ENCODE measurements at regions not wholly inside any gene's neighbourhood (a gene's known extent, or its start where the extent isn't known, plus 50 kb on each side); places are given as distances from the start of the nearest gene placed in this dataset.

DNA sequence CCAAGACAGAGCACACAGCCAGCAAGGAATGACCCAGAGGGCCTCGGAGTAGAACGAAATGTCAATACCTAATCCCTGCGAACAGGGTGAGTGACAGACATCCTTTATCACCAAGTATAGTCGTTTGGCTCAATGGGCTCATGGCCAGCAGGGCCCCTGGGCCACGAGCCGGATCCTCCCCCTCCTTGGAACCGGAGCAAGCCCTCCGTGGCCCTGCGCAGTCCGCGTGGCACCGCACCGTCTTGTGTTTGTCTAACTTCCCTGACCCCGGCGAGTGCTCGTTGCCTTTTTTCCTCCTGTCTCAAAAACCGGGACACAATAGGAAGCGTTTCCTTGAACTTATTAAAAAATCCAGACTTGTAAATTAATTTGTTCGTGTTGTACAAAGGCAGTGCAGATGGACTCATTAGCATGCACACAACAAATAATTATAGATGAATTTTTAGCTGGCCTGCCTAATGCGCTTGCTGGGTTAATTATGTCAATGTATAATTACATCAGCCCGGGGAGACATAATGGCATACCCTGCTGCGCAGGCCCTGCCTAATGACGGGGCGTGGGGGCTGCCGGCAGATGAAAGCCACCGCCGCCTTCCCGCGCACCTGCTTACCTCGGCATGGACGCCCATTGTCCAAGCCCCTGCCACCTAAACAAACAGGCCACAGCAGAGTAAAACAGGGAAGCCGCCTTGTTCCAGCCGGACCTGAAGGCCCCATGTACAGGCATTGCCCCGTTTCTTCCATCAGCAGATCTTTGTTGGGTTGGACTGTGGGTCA is 81.6 kb downstream of the PHETA1 start:
- 63 to 68% methylated on average over 12 to 34 of the region's 34 CpGs for WGBS, 2 donors (ENCODE audit: low coverage in 1 of 2)
- intact Hi-C loops (cut with DNase I; ENCODE audit: low total_unique reads), result no loop called here
- DNase-seq, result no peak

DNA sequence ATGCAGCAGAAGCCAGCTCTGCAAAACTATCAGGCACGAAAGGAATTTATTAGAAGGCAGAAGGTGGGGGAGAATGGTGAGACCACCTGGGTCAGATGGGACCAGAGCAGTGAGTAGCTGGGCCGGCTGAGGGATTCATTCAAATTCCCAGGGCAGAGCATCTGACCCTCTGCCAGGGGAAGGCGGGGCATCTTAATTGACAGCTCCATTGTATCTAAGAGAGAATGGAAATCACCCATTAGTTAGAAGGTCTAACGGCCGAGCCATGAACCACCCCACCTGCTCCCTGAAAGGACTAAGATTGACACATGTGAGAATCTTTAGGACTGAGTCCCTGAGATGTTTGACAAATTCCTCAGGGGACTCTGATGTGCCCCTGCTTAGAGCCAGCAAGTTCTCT is 83.7 kb downstream of the PHETA1 start:
- no peak overlapping the region for H3K4me3 ChIP-seq
- H3K4me1 ChIP-seq, result no peaks in the 10 kb centered on the region
- H3K27ac ChIP-seq, result no peak overlapping the region
- TF ChIP-seq, protein P1, sequence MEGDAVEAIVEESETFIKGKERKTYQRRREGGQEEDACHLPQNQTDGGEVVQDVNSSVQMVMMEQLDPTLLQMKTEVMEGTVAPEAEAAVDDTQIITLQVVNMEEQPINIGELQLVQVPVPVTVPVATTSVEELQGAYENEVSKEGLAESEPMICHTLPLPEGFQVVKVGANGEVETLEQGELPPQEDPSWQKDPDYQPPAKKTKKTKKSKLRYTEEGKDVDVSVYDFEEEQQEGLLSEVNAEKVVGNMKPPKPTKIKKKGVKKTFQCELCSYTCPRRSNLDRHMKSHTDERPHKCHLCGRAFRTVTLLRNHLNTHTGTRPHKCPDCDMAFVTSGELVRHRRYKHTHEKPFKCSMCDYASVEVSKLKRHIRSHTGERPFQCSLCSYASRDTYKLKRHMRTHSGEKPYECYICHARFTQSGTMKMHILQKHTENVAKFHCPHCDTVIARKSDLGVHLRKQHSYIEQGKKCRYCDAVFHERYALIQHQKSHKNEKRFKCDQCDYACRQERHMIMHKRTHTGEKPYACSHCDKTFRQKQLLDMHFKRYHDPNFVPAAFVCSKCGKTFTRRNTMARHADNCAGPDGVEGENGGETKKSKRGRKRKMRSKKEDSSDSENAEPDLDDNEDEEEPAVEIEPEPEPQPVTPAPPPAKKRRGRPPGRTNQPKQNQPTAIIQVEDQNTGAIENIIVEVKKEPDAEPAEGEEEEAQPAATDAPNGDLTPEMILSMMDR (IDR thresholded peaks at IDR 0.05), result no peak
- TF ChIP-seq POLR2AphosphoS5 (IDR thresholded peaks at IDR 0.05) (no peak), POLR2A (IDR thresholded peaks at IDR 0.05) (no peak), EP300 (IDR thresholded peaks at IDR 0.05; ENCODE audit: low read depth) (no peak)
- in situ Hi-C loops (cut with MboI; ENCODE audit: low pct_ligation_motif_present in 1 of 4, low pct_unique_long_range_greater_than_20kb in 1 of 4, low sequenced_read_pairs in 3 of 4), result no loop called here
- no peak for DNase-seq
- intact Hi-C loops (cut with DNase I; ENCODE audit: low total_unique reads), result no loop called here
- H3K27me3 ChIP-seq, result peaks cover 4% of the 10 kb centered on the region
- WGBS, 2 donors (ENCODE audit: low coverage in 1 of 2), result 75 to 78% methylated on average over 1 to 5 of the region's 5 CpGs
- H3K9me3 ChIP-seq, result peaks cover 0 to 3% of the 10 kb centered on the region in 2 donors
- H3K36me3 ChIP-seq, result no peaks in the 10 kb centered on the region

More for the DNA sequence above, 81.6 kb downstream of the PHETA1 start:
- H3K27ac ChIP-seq, result no peak overlapping the region
- H3K27me3 ChIP-seq, result no peaks in the 10 kb centered on the region
- TF ChIP-seq, protein P1 (IDR thresholded peaks at IDR 0.05), result no peak
- no peak for TF ChIP-seq POLR2AphosphoS5 (IDR thresholded peaks at IDR 0.05)
- no peak for TF ChIP-seq POLR2A (IDR thresholded peaks at IDR 0.05)
- no peak for TF ChIP-seq EP300 (IDR thresholded peaks at IDR 0.05; ENCODE audit: low read depth)
- no peaks in the 10 kb centered on the region for H3K36me3 ChIP-seq
- in situ Hi-C loops (cut with MboI; ENCODE audit: low pct_ligation_motif_present in 1 of 4, low pct_unique_long_range_greater_than_20kb in 1 of 4, low sequenced_read_pairs in 3 of 4), result no loop called here
- no peak overlapping the region for H3K4me3 ChIP-seq
- H3K4me1 ChIP-seq, result no peaks in the 10 kb centered on the region
- H3K9me3 ChIP-seq, result no peaks in the 10 kb centered on the region

DNA sequence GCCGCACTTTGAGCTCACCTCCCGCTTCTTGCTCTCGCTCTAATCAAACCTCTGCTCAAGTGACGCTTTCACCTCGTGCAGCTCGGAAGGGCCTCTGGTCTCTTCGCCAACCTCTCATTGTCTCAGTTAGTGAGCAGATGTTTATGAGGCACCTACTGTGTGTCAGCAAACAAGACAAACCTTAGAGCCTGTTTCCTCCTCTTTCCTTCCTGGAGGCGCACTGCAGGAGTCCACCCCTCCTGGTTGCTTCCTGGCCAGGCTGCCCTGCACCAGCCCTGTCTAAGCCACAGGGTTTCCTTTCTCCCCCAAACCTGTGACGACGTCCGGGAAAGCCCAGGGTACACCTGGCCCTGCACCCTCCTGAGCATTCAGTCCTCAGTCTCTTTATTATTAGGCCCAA is 84.2 kb downstream of the PHETA1 start:
- H3K9me3 ChIP-seq, result peaks cover 0 to 3% of the 10 kb centered on the region in 2 donors
- TF ChIP-seq EP300 (IDR thresholded peaks at IDR 0.05; ENCODE audit: low read depth) (no peak), POLR2A (IDR thresholded peaks at IDR 0.05) (no peak), POLR2AphosphoS5 (IDR thresholded peaks at IDR 0.05) (no peak)
- TF ChIP-seq, protein P1 (IDR thresholded peaks at IDR 0.05), result no peak
- intact Hi-C loops (cut with DNase I; ENCODE audit: low total_unique reads), result no loop called here
- no peaks in the 10 kb centered on the region for H3K4me1 ChIP-seq
- H3K4me3 ChIP-seq, result no peak overlapping the region
- no peak overlapping the region for H3K27ac ChIP-seq
- peaks cover 7% of the 10 kb centered on the region for H3K27me3 ChIP-seq
- H3K36me3 ChIP-seq, result no peaks in the 10 kb centered on the region
- in situ Hi-C loops (cut with MboI; ENCODE audit: low pct_ligation_motif_present in 1 of 4, low pct_unique_long_range_greater_than_20kb in 1 of 4, low sequenced_read_pairs in 3 of 4), result no loop called here
- 67 to 75% methylated on average over 3 to 11 of the region's 11 CpGs for WGBS, 2 donors (ENCODE audit: low coverage in 1 of 2)
- DNase-seq, result no peak

DNA sequence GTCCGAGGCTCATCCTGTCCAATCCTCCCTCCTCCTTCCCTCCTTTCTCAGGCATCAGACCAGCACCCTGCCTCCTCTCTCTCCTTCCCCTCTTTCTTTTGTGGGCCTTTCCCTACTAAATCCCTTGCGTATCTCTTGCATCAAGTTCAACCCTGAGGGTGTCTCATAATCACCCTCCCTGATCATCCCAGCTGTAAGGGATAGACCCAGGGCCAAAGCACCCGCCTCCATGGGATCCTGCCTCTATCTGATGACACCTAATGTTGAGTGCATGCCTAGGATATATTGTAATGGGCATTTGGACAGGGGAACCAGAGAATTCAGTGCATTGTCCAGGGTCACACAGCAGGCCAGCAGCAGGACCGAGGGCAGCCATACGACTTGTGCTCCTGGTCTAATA is 84.9 kb downstream of the PHETA1 start:
- DNase-seq, result no peak
- WGBS, 2 donors (ENCODE audit: low coverage in 1 of 2), result 73 to 82% methylated on average over 4 to 5 of the region's 5 CpGs
- Histone ChIP-seq H3K4me3 (no peak overlapping the region), H3K36me3 (no peaks in the 10 kb centered on the region), H3K4me1 (no peaks in the 10 kb centered on the region), H3K9me3 (peaks cover 0 to 3% of the 10 kb centered on the region in 2 donors), H3K27me3 (peaks cover 7% of the 10 kb centered on the region), H3K27ac (no peak overlapping the region)
- in situ Hi-C loops (cut with MboI; ENCODE audit: low pct_ligation_motif_present in 1 of 4, low pct_unique_long_range_greater_than_20kb in 1 of 4, low sequenced_read_pairs in 3 of 4), result no loop called here
- intact Hi-C loops (cut with DNase I; ENCODE audit: low total_unique reads), result no loop called here
- TF ChIP-seq POLR2A (IDR thresholded peaks at IDR 0.05), result no peak
- TF ChIP-seq POLR2AphosphoS5 (IDR thresholded peaks at IDR 0.05), result no peak
- no peak for TF ChIP-seq EP300 (IDR thresholded peaks at IDR 0.05; ENCODE audit: low read depth)
- TF ChIP-seq, protein P1 (IDR thresholded peaks at IDR 0.05), result no peak

Measured in transverse colon (tissue), 4 donors.